H9 (cell line): ENCODE measurements at regions not wholly inside any gene's neighbourhood (a gene's known extent, or its start where the extent isn't known, plus 50 kb on each side); places are given as distances from the start of the nearest gene placed in this dataset.
A peak's percentile ranks its signal among the peaks of the same experiment; 100 is the strongest.

Source experiments
- DNase-seq: peaks from one replicate; pipeline ENCODE4 v3.0.0-alpha.2; 2017
- H2AFZ ChIP-seq: one replicate; pipeline ENCODE4 v1.6.1; 2013; ENCODE audit warnings: mild to moderate bottlenecking, low read length, control low read depth, moderate library complexity
- H2AK5ac ChIP-seq: 2 replicates; pipeline ENCODE4 v1.6.1; 2013; ENCODE audit warnings: low read length, control low read depth, mixed read lengths; ENCODE audit not compliant: insufficient read length
- H2BK120ac ChIP-seq: one replicate; pipeline ENCODE4 v1.6.1; 2013; ENCODE audit warnings: low read depth, mild to moderate bottlenecking, low read length, control low read depth, inconsistent platforms; ENCODE audit not compliant: poor library complexity, severe bottlenecking
- H2BK12ac ChIP-seq: 2 replicates; pipeline ENCODE4 v1.6.1; 2013; ENCODE audit warnings: low read length, control low read depth, mixed read lengths, low read depth; ENCODE audit not compliant: insufficient read length
- H2BK15ac ChIP-seq: 2 replicates; pipeline ENCODE4 v1.6.1; 2013; ENCODE audit warnings: low read depth, low read length, control low read depth
- H2BK20ac ChIP-seq: one replicate; pipeline ENCODE4 v1.6.1; 2013; ENCODE audit warnings: low read depth, mild to moderate bottlenecking, low read length, control low read depth, inconsistent platforms; ENCODE audit not compliant: poor library complexity, severe bottlenecking
- H2BK5ac ChIP-seq: 2 replicates; pipeline ENCODE4 v1.6.1; 2013; ENCODE audit warnings: low read length, control low read depth, mixed read lengths; ENCODE audit not compliant: insufficient read length
- H3K14ac ChIP-seq: 2 replicates; pipeline ENCODE4 v1.6.1; 2013; ENCODE audit warnings: low read length, control low read depth; ENCODE audit not compliant: insufficient read depth
- H3K18ac ChIP-seq: 2 replicates; pipeline ENCODE4 v1.6.1; 2013; ENCODE audit warnings: low read depth, mild to moderate bottlenecking, mixed read lengths, low read length, control low read depth; ENCODE audit not compliant: insufficient read length
- H3K23ac ChIP-seq: 2 replicates; pipeline ENCODE4 v1.6.1; 2013; ENCODE audit warnings: low read length, control low read depth, mixed read lengths, low read depth; ENCODE audit not compliant: insufficient read length
- H3K23me2 ChIP-seq: 2 replicates; pipeline ENCODE4 v1.6.1; 2013; ENCODE audit warnings: low read depth, mild to moderate bottlenecking, mixed read lengths, low read length, control low read depth; ENCODE audit not compliant: insufficient read length, poor library complexity, severe bottlenecking
- H3K27ac ChIP-seq: 2 replicates; pipeline ENCODE4 v1.5.1; 2013; ENCODE audit warnings: low read length, control low read depth, mixed read lengths, low read depth; ENCODE audit not compliant: insufficient read length
- H3K27me3 ChIP-seq: 2 replicates; pipeline ENCODE4 v1.6.1; 2013; ENCODE audit warnings: low read length, control low read depth, inconsistent platforms; ENCODE audit not compliant: insufficient read depth
- H3K4ac ChIP-seq: 2 replicates; pipeline ENCODE4 v1.6.1; 2013; ENCODE audit warnings: low read depth, mild to moderate bottlenecking, control low read depth, inconsistent platforms, low read length, moderate library complexity
- H3K4me1 ChIP-seq: 2 replicates; pipeline ENCODE4 v1.6.1; 2013; ENCODE audit warnings: low read length, control low read depth, inconsistent platforms; ENCODE audit not compliant: insufficient read depth
- H3K4me2 ChIP-seq: 2 replicates; pipeline ENCODE4 v1.6.1; 2013; ENCODE audit warnings: low read length, control low read depth, mixed read lengths; ENCODE audit not compliant: insufficient read length, insufficient read depth
- H3K56ac ChIP-seq: 2 replicates; pipeline ENCODE4 v1.6.1; 2013; ENCODE audit warnings: low read depth, mild to moderate bottlenecking, mixed read lengths, low read length, control low read depth; ENCODE audit not compliant: insufficient read length
- H3K79me1 ChIP-seq: 2 replicates; pipeline ENCODE4 v1.6.1; 2013; ENCODE audit warnings: low read depth, mild to moderate bottlenecking, moderate library complexity, low read length, control low read depth, inconsistent platforms; ENCODE audit not compliant: insufficient read depth, poor library complexity, severe bottlenecking
- H3K79me2 ChIP-seq: 2 replicates; pipeline ENCODE4 v1.6.1; 2013; ENCODE audit warnings: low read length, control low read depth, inconsistent platforms; ENCODE audit not compliant: insufficient read depth
- H3K9ac ChIP-seq: 2 replicates; pipeline ENCODE4 v1.6.1; 2013; ENCODE audit warnings: low read length, control low read depth, mixed read lengths; ENCODE audit not compliant: insufficient read length; ENCODE audit errors: extremely low read depth
- H3K9me3 ChIP-seq: one replicate; pipeline ENCODE4 v1.6.1; 2013; ENCODE audit warnings: low read depth, low read length, inconsistent platforms; ENCODE audit not compliant: control insufficient read depth
- H3T11ph ChIP-seq: one replicate; pipeline ENCODE4 v1.6.1; 2013; ENCODE audit warnings: mild to moderate bottlenecking, low read length, control low read depth, inconsistent platforms
- H4K20me1 ChIP-seq: one replicate; pipeline ENCODE4 v1.6.1; 2013; ENCODE audit not compliant: control insufficient read depth, insufficient read length, insufficient read depth
- H4K5ac ChIP-seq: 2 replicates; pipeline ENCODE4 v1.6.1; 2013; ENCODE audit warnings: low read depth, mild to moderate bottlenecking, mixed read lengths, low read length, control low read depth; ENCODE audit not compliant: insufficient read length
- H4K8ac ChIP-seq: replicated peaks from 2 replicates; pipeline ENCODE4 v1.6.1; 2013; ENCODE audit warnings: low read length, control low read depth, mixed read lengths, low read depth; ENCODE audit not compliant: insufficient read length
- H4K91ac ChIP-seq: 2 replicates; pipeline ENCODE4 v1.6.1; 2013; ENCODE audit warnings: low read depth, mild to moderate bottlenecking, moderate library complexity, mixed read lengths, low read length, control low read depth; ENCODE audit not compliant: insufficient read length
- H3K27ac Mint-ChIP-seq, 3 experiments: 2 replicates in 2 of 3; 3 replicates in 1 of 3; pipeline ENCODE4 v1.8.0; 2020 to 2021; ENCODE audit warnings: mixed read lengths in 3 of 3, mild to moderate bottlenecking in 1 of 3, moderate library complexity in 1 of 3
- H3K27me3 Mint-ChIP-seq: 2 replicates; pipeline ENCODE4 v1.8.0; 2021; ENCODE audit warnings: low read depth, mild to moderate bottlenecking, moderate library complexity, mixed read lengths
- H3K36me3 Mint-ChIP-seq, 3 experiments: 2 replicates in 2 of 3; 3 replicates in 1 of 3; pipeline ENCODE4 v1.8.0; 2020 to 2021; ENCODE audit warnings: low read depth in 3 of 3, mixed read lengths in 3 of 3; ENCODE audit not compliant: insufficient read depth in 1 of 3
- H3K4me1 Mint-ChIP-seq, 2 experiments: 2 replicates each; pipeline ENCODE4 v1.8.0; 2020; ENCODE audit warnings: mixed read lengths in 2 of 2
- H3K4me3 Mint-ChIP-seq, 2 experiments: 2 replicates in 1 of 2; 3 replicates in 1 of 2; pipeline ENCODE4 v1.8.0; 2020 to 2021; ENCODE audit warnings: mild to moderate bottlenecking in 2 of 2, mixed read lengths in 2 of 2, moderate library complexity in 1 of 2
- H3K9me3 Mint-ChIP-seq, 2 experiments: 2 replicates in 1 of 2; 3 replicates in 1 of 2; pipeline ENCODE4 v1.8.0; 2020; ENCODE audit warnings: mild to moderate bottlenecking in 2 of 2, mixed read lengths in 2 of 2, moderate library complexity in 1 of 2
- CTCF ChIP-seq: fragments of 200-600 bp; sonication (generic); conservative IDR thresholded peaks from 3 replicates; pipeline ENCODE4 v1.8.0; 2021; ENCODE audit warnings: antibody characterized with exemption, mild to moderate bottlenecking
- WGBS: extraction: QIAGEN DNeasy Blood & Tissue Kit; methylation state at CpG from one replicate; pipeline ENCODE4 v1.1.7; 2013; ENCODE audit warnings: missing lambda C conversion rate, low lambda C conversion rate, mixed read lengths; ENCODE audit not compliant: insufficient read length; ENCODE audit errors: extremely low coverage; 5-methylcytosine and 5-hydroxymethylcytosine counted together

- Mint-ChIP-seq H3K27ac (peak overlapping the region in 2 of 3 experiments; percentile 2 to 11; a peak in 2 of 7 replicates), H3K27me3 (no peaks in the 10 kb centered on the region), H3K4me1 (peaks cover 0 to 7% of the 10 kb centered on the region in 2 experiments; a peak in 2 of 4 replicates), H3K36me3 (peaks cover 6 to 7% (median 6%) of the 10 kb centered on the region in 3 experiments; a peak in 6 of 7 replicates), H3K4me3 (no peak overlapping the region), H3K9me3 (peaks cover 0 to 8% of the 10 kb centered on the region in 2 experiments; a peak in 4 of 5 replicates)
- H3K4ac ChIP-seq = no peak overlapping the region
- H3K9me3 ChIP-seq = no peaks in the 10 kb centered on the region
- H2BK12ac ChIP-seq = no peak overlapping the region
- no CpG with 5 or more reads among the region's 6 CpGs for WGBS
- H3K23ac ChIP-seq = no peak overlapping the region
- no peak for DNase-seq
- no peak overlapping the region for H2BK120ac ChIP-seq
- H4K5ac ChIP-seq = no peak overlapping the region
- no peak overlapping the region for H2BK15ac ChIP-seq
- H3K27ac ChIP-seq = no peak overlapping the region
- no peaks in the 10 kb centered on the region for H3K4me1 ChIP-seq
- no peaks in the 10 kb centered on the region for H3K79me2 ChIP-seq
- H3K4me2 ChIP-seq = no peak overlapping the region
- no peak overlapping the region for H4K91ac ChIP-seq
- no peaks in the 10 kb centered on the region for H3K23me2 ChIP-seq
- no peak overlapping the region for H2BK5ac ChIP-seq
- no peak overlapping the region for H2AK5ac ChIP-seq
- no peaks in the 10 kb centered on the region for H4K20me1 ChIP-seq
- no peak overlapping the region for H3K14ac ChIP-seq
- H2AFZ ChIP-seq = no peak overlapping the region
- no peak overlapping the region for H3K9ac ChIP-seq
- no peak overlapping the region for H3T11ph ChIP-seq
- H3K18ac ChIP-seq = no peak overlapping the region
- 0 out of 3 replicates have a peak, but pooled peaks have one; percentile 20 for TF ChIP-seq CTCF
- no peaks in the 10 kb centered on the region for H3K79me1 ChIP-seq
- H2BK20ac ChIP-seq = no peak overlapping the region
- no peak overlapping the region for H3K56ac ChIP-seq
- no peak overlapping the region for H4K8ac ChIP-seq
- H3K27me3 ChIP-seq = no peaks in the 10 kb centered on the region
Observed at GRCh38 chr4:123244137-123244536, 152.5 kb upstream of the SPRY1 start.
